ENCODE measurements at regions not wholly inside any gene's neighbourhood (a gene's known extent, or its start where the extent isn't known, plus 50 kb on each side); places are given as distances from the start of the nearest gene placed in this dataset.

DNA sequence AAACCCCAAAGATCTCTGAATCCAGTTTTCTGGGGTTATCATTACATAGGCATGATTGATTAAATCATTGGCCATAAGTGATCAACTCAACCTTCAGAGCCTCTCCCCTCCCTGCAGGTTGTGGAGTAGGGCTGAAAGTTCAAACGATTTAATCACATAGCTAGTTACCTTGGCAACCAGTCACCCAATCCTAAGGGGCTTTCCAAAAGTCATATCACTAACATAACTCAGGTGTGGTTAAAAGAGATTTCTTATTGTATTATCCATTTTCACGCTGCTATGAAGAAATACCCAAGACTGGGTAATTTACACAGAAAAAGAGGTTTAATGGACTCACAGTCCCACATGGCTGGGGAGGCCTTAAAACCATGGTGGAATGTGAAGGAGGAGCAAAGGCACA lies 935.1 kb upstream of the SLC35B3 start:
- Histone ChIP-seq H3K4me3 (no peak overlapping the region), H3K27me3 (ENCODE audit: low read depth) (no peaks in the 10 kb centered on the region), H3K27ac (replicated peaks) (no peak overlapping the region), H3K36me3 (no peaks in the 10 kb centered on the region), H3K9me3 (replicated peaks) (peaks cover under 1% of the 10 kb centered on the region), H3K4me1 (no peaks in the 10 kb centered on the region)
- intact Hi-C loops (cut with micrococcal nuclease) = no loop called here
- TF ChIP-seq, protein P1, sequence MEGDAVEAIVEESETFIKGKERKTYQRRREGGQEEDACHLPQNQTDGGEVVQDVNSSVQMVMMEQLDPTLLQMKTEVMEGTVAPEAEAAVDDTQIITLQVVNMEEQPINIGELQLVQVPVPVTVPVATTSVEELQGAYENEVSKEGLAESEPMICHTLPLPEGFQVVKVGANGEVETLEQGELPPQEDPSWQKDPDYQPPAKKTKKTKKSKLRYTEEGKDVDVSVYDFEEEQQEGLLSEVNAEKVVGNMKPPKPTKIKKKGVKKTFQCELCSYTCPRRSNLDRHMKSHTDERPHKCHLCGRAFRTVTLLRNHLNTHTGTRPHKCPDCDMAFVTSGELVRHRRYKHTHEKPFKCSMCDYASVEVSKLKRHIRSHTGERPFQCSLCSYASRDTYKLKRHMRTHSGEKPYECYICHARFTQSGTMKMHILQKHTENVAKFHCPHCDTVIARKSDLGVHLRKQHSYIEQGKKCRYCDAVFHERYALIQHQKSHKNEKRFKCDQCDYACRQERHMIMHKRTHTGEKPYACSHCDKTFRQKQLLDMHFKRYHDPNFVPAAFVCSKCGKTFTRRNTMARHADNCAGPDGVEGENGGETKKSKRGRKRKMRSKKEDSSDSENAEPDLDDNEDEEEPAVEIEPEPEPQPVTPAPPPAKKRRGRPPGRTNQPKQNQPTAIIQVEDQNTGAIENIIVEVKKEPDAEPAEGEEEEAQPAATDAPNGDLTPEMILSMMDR (IDR thresholded peaks at IDR 0.05; ENCODE audit: borderline replicate concordance) = no peak
- DNase-seq = no peak

DNA sequence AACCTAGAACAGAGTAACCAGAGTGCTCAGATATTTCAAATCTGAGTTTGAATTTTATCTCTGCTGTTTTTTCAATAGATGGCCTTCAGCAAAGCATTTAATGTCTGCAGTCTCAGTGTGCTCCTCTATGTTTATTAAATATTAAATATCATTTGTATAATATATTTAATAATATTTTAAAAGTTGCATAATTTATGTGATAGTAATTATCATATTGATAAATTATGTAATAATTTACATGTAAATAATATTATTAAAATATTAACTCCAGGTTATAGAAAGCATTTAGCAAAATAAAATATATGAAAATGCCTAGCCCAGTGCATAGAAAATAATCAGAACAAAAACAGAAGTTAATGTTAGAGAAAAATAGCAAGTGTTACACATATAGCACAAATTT lies 930.0 kb upstream of the SLC35B3 start:
- TF ChIP-seq, protein P1 (IDR thresholded peaks at IDR 0.05; ENCODE audit: borderline replicate concordance) = no peak
- Histone ChIP-seq H3K36me3 (no peaks in the 10 kb centered on the region), H3K27me3 (ENCODE audit: low read depth) (no peaks in the 10 kb centered on the region), H3K9me3 (replicated peaks) (peaks cover 22% of the 10 kb centered on the region), H3K27ac (replicated peaks) (no peak overlapping the region), H3K4me3 (no peak overlapping the region), H3K4me1 (peaks cover 4% of the 10 kb centered on the region)
- intact Hi-C loops (cut with micrococcal nuclease) = no loop called here
- DNase-seq = no peak

DNA sequence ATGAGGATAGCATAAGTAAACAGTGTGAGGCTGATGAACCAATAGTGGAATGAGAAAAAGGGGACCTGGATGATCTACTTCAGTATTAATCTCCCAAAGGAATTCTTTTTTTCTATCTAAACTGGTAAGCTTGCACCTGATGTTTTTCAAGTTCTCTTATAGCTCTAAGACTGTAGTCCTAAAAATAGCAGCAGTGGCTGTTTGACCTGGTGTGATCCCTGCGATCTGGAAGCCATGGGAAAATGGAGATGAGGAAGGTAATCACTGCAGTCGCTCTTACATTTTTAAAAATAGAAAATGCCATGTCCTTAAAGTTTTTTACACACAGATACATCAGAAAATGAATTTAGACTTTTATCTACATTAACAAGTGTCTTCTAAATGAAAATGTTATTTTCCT lies 926.4 kb upstream of the SLC35B3 start:
- Histone ChIP-seq H3K4me1 (peaks cover 4% of the 10 kb centered on the region), H3K9me3 (replicated peaks) (peaks cover 43% of the 10 kb centered on the region), H3K4me3 (no peak overlapping the region), H3K36me3 (no peaks in the 10 kb centered on the region), H3K27me3 (ENCODE audit: low read depth) (no peaks in the 10 kb centered on the region), H3K27ac (replicated peaks) (no peak overlapping the region)
- TF ChIP-seq, protein P1 (IDR thresholded peaks at IDR 0.05; ENCODE audit: borderline replicate concordance) = no peak
- no peak for DNase-seq
- intact Hi-C loops (cut with micrococcal nuclease) = no loop called here

DNA sequence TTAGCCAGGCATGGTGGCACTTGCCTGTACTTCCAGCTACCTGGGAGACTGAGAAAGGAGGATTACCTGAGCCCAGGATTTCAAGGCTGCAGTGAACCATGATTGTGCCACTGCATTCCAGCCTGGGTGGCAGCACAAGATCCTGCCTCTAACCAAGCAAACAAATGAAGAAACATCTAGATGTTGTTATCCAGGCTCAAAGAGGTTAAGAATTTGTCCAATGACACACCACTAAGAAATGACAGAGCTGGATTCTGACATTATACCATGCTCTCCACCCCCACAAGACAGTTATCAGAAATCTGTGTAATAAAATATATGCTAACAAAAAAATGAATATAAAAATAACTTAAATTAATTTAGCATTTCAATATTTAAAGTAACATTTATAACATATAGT lies 925.5 kb upstream of the SLC35B3 start:
- Histone ChIP-seq H3K4me1 (peaks cover 4% of the 10 kb centered on the region), H3K4me3 (no peak overlapping the region), H3K27ac (replicated peaks) (no peak overlapping the region), H3K36me3 (no peaks in the 10 kb centered on the region), H3K27me3 (ENCODE audit: low read depth) (no peaks in the 10 kb centered on the region), H3K9me3 (replicated peaks) (peaks cover 51% of the 10 kb centered on the region)
- TF ChIP-seq, protein P1 (IDR thresholded peaks at IDR 0.05; ENCODE audit: borderline replicate concordance) = no peak
- DNase-seq = no peak
- intact Hi-C loops (cut with micrococcal nuclease) = no loop called here

DNA sequence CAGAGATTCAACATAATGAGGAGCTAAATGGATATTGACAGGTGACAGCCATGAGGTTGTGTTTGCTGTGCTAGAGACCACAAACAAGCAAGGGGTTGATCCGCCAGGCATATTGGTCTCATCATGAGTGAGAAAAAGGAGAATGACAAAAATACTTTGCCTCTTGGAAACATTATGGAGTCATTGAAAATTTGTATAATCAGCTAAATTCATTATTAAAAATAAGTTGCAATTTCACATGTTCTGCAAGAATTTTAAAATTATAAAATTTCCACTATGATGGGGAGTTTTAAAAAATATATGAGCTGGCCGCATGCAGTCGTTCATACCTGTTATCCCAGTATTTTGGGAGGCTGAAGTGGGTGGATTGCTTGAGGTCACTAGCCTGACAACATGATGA lies 912.3 kb upstream of the SLC35B3 start:
- intact Hi-C loops (cut with micrococcal nuclease) = no loop called here
- no peaks in the 10 kb centered on the region for H3K36me3 ChIP-seq
- no peaks in the 10 kb centered on the region for H3K9me3 ChIP-seq (replicated peaks)
- H3K27me3 ChIP-seq (ENCODE audit: low read depth) = no peaks in the 10 kb centered on the region
- no peak overlapping the region for H3K27ac ChIP-seq (replicated peaks)
- no peak for DNase-seq
- no peaks in the 10 kb centered on the region for H3K4me1 ChIP-seq
- TF ChIP-seq, protein P1 (IDR thresholded peaks at IDR 0.05; ENCODE audit: borderline replicate concordance) = no peak
- no peak overlapping the region for H3K4me3 ChIP-seq

DNA sequence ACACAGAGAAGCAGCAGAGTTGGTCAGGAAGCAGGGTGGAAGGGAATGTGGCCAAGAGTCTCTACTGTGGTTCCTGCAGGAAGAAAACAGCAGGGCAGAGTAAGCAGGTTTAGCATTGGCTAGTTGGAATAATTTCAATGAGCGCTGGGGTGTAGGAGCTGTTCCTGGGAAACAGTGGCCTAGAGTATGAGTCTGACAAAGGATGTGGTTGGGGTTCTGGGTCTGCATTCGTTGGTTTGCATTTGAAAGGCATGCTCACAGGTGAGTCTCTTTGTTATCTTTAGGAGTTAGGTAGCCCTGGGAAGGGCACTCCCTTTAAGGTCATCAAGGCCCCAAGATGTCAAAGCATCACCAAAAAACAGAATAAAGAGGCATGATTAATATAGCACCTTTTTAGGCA lies 911.6 kb upstream of the SLC35B3 start:
- no peak for DNase-seq
- Histone ChIP-seq H3K4me1 (no peaks in the 10 kb centered on the region), H3K4me3 (no peak overlapping the region), H3K36me3 (no peaks in the 10 kb centered on the region), H3K9me3 (replicated peaks) (no peaks in the 10 kb centered on the region), H3K27me3 (ENCODE audit: low read depth) (no peaks in the 10 kb centered on the region), H3K27ac (replicated peaks) (no peak overlapping the region)
- intact Hi-C loops (cut with micrococcal nuclease) = no loop called here
- TF ChIP-seq, protein P1 (IDR thresholded peaks at IDR 0.05; ENCODE audit: borderline replicate concordance) = no peak

Data from left ventricle myocardium inferior (tissue), 1 donor.